HTERT RPE-1 (cell line): ENCODE measurements at regions not wholly inside any gene's neighbourhood (a gene's known extent, or its start where the extent isn't known, plus 50 kb on each side); places are given as distances from the start of the nearest gene placed in this dataset.

Experiments
- in situ Hi-C: fragments of 300-500 bp; cut with MboI; formaldehyde crosslinking; loops from 4 replicates; pipeline ENCODE4 v1.14.3; 2020; ENCODE audit warnings: low sequenced_read_pairs

- in situ Hi-C loops = no loop called here
These were observed 103.3 kb downstream of the SPRY2 start for GRCh38 chr13:80237646-80238045.

GRCh38 chr13:80235967-80236302, 105.0 kb downstream of the SPRY2 start:
- in situ Hi-C loops = no loop called here

- in situ Hi-C loops = no loop called here
These were observed 105.6 kb downstream of the SPRY2 start for GRCh38 chr13:80235166-80235966.

- in situ Hi-C loops = no loop called here
These were observed 113.3 kb downstream of the SPRY2 start for GRCh38 chr13:80227645-80228044.

- in situ Hi-C loops = no loop called here
These were observed 114.3 kb downstream of the SPRY2 start for GRCh38 chr13:80226645-80227044.

- in situ Hi-C loops = no loop called here
These were observed 116.5 kb downstream of the SPRY2 start for GRCh38 chr13:80224468-80224867.

GRCh38 chr13:80217614-80218456, 123.1 kb downstream of the SPRY2 start:
- in situ Hi-C loops = no loop called here

- in situ Hi-C loops = no loop called here
These were observed 125.6 kb downstream of the SPRY2 start for GRCh38 chr13:80215368-80215767.

- in situ Hi-C loops = no loop called here
These were observed 126.4 kb downstream of the SPRY2 start for GRCh38 chr13:80214521-80214991.

GRCh38 chr13:80214050-80214449, 126.9 kb downstream of the SPRY2 start:
- in situ Hi-C loops = no loop called here

- in situ Hi-C loops = no loop called here
These were observed 127.7 kb downstream of the SPRY2 start for GRCh38 chr13:80213201-80213600.

- in situ Hi-C loops = no loop called here
These were observed 129.4 kb downstream of the SPRY2 start for GRCh38 chr13:80211566-80211965.

GRCh38 chr13:80204642-80205041, 136.3 kb downstream of the SPRY2 start:
- in situ Hi-C loops = no loop called here

- in situ Hi-C loops = no loop called here
These were observed 137.4 kb downstream of the SPRY2 start for GRCh38 chr13:80203496-80203895.

- in situ Hi-C loops = no loop called here
These were observed 139.0 kb downstream of the SPRY2 start for GRCh38 chr13:80201694-80202468.

GRCh38 chr13:80199585-80200292, 141.2 kb downstream of the SPRY2 start:
- in situ Hi-C loops = no loop called here

GRCh38 chr13:80199067-80199466, 141.9 kb downstream of the SPRY2 start:
- in situ Hi-C loops = no loop called here

- in situ Hi-C loops = no loop called here
These were observed 144.2 kb downstream of the SPRY2 start for GRCh38 chr13:80196756-80197155.

- in situ Hi-C loops = no loop called here
These were observed 145.3 kb downstream of the SPRY2 start for GRCh38 chr13:80195649-80196048.

- in situ Hi-C loops = no loop called here
These were observed 150.9 kb downstream of the SPRY2 start for GRCh38 chr13:80189889-80190597.
